HEK293T (cell line): ENCODE measurements at regions not wholly inside any gene's neighbourhood (a gene's known extent, or its start where the extent isn't known, plus 50 kb on each side); places are given as distances from the start of the nearest gene placed in this dataset.

Experiments used
- ARNT ChIP-seq: fragments of 450-650 bp; IDR thresholded peaks from 2 replicates; pipeline ENCODE4 v1.6.1; 2017; ENCODE audit warnings: mild to moderate bottlenecking
- BHLHE40 ChIP-seq: fragments of 450-650 bp; IDR thresholded peaks from 2 replicates; pipeline ENCODE4 v1.6.1; 2016; ENCODE audit warnings: mild to moderate bottlenecking, moderate library complexity, borderline replicate concordance
- ELF4 ChIP-seq: fragments of 450-650 bp; IDR thresholded peaks from 2 replicates; pipeline ENCODE4 v1.6.1; 2017; ENCODE audit warnings: antibody characterized with exemption
- FOXA1 ChIP-seq: fragments of 450-650 bp; IDR thresholded peaks from 2 replicates; pipeline ENCODE4 v1.6.1; 2016; ENCODE audit warnings: mild to moderate bottlenecking
- FOXK2 ChIP-seq: fragments of 450-650 bp; IDR thresholded peaks from 2 replicates; pipeline ENCODE4 v1.6.1; 2016; ENCODE audit warnings: mild to moderate bottlenecking
- FOXM1 ChIP-seq: fragments of 450-650 bp; IDR thresholded peaks from 2 replicates; pipeline ENCODE4 v1.6.1; 2017; ENCODE audit warnings: mild to moderate bottlenecking, borderline replicate concordance
- HDGF ChIP-seq: fragments of 450-650 bp; IDR thresholded peaks from 2 replicates; pipeline ENCODE4 v1.6.1; 2017; ENCODE audit warnings: antibody characterized with exemption, borderline replicate concordance
- LEF1 ChIP-seq: fragments of 450-650 bp; IDR thresholded peaks from 2 replicates; pipeline ENCODE4 v1.6.1; 2017; ENCODE audit warnings: mild to moderate bottlenecking, borderline replicate concordance
- NFRKB ChIP-seq: fragments of 450-650 bp; IDR thresholded peaks from 2 replicates; pipeline ENCODE4 v1.6.1; 2016; ENCODE audit warnings: mild to moderate bottlenecking, moderate library complexity
- SP1 ChIP-seq: fragments of 450-650 bp; IDR thresholded peaks from 2 replicates; pipeline ENCODE4 v1.6.1; 2017
- SUZ12 ChIP-seq: fragments of 450-650 bp; IDR thresholded peaks from 2 replicates; pipeline ENCODE4 v1.6.1; 2016; ENCODE audit warnings: mild to moderate bottlenecking
- TARDBP ChIP-seq: fragments of 450-650 bp; IDR thresholded peaks from 2 replicates; pipeline ENCODE4 v1.6.1; 2016
- ZNF384 ChIP-seq: fragments of 450-650 bp; IDR thresholded peaks from 2 replicates; pipeline ENCODE4 v1.6.1; 2016
- TF ChIP-seq, protein P1 (sequence below): fragments of 450-650 bp; IDR thresholded peaks from 2 replicates; pipeline ENCODE4 v1.6.1; 2016

DNA sequence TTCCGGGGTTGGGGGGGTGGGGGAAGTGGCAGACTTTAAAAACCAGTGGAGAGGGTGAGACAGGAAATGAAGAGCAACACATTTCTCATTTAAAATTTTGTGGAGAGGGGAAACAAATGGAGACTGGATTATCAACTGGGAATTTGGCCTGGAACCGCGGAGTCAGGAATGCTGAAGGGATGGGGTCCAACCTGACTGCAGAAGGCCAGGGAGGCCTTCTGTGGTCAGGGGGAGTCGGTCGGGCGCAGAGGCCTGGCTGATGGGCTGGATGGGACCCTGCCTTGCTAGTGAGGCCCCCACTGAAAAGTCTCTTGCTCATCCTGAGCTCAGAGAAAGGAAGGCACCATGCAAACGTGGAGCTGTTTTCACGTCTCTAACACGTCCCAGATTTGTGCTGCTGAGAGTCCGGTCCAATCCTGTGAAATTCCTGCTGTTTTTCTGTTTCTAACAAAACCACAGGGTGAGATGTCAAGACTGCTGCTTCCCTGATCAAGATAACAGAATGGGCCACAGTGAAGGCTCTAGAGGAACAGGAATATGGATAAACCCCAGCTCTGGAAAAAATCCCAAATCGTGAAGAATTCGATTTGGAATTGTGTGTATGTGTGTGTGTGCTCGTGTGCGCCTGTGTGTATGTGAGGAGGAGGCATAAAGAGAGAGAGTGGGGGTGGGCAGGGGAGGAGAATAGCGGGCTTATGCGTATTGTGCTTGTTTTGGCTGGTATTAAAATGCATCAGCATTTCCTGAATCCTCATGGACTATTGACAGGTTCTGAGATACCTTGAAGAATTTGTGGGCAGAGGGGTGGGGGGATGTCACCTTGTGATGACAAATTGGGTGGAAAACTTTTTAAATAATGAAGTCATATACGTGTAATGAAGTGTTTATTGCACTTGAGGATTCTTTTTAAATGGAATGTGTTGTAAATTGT lies 117.4 kb downstream of the NGF start:
- TF ChIP-seq FOXM1 = no peak
- TF ChIP-seq FOXK2 = no peak
- no peak for TF ChIP-seq BHLHE40
- no peak for TF ChIP-seq HDGF
- no peak for TF ChIP-seq LEF1
- no peak for TF ChIP-seq ELF4
- TF ChIP-seq, protein P1, sequence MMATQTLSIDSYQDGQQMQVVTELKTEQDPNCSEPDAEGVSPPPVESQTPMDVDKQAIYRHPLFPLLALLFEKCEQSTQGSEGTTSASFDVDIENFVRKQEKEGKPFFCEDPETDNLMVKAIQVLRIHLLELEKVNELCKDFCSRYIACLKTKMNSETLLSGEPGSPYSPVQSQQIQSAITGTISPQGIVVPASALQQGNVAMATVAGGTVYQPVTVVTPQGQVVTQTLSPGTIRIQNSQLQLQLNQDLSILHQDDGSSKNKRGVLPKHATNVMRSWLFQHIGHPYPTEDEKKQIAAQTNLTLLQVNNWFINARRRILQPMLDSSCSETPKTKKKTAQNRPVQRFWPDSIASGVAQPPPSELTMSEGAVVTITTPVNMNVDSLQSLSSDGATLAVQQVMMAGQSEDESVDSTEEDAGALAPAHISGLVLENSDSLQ = no peak
- no peak for TF ChIP-seq FOXA1
- no peak for TF ChIP-seq TARDBP
- no peak for TF ChIP-seq SUZ12
- TF ChIP-seq NFRKB = no peak
- no peak for TF ChIP-seq SP1
- no peak for TF ChIP-seq ZNF384
- no peak for TF ChIP-seq ARNT
